ENCODE measurements at regions not wholly inside any gene's neighbourhood (a gene's known extent, or its start where the extent isn't known, plus 50 kb on each side); places are given as distances from the start of the nearest gene placed in this dataset.
"Not testable (repeated sequence)": the region's sequence is repeated elsewhere in the genome, so short reads cannot be mapped to it uniquely, and the experiment has no call there.

GRCh38 chr18:30705943-30706342 lies 336.6 kb downstream of the DSC3 start:
- DNase-seq (ENCODE audit: low spot score), result no peak

- DNase-seq (ENCODE audit: low spot score), result no peak
Measured at GRCh38 chr18:30698571-30698970, 344.0 kb downstream of the DSC3 start.

- no peak for DNase-seq (ENCODE audit: low spot score)
Measured at GRCh38 chr18:30696201-30696600, 346.3 kb downstream of the DSC3 start.

GRCh38 chr18:30694773-30695172 lies 347.8 kb downstream of the DSC3 start:
- no peak for DNase-seq (ENCODE audit: low spot score)

GRCh38 chr18:30689216-30689615 lies 353.3 kb downstream of the DSC3 start:
- DNase-seq (ENCODE audit: low spot score), result no peak

- DNase-seq (ENCODE audit: low spot score), result no peak
Measured at GRCh38 chr18:30687501-30687900, 355.0 kb downstream of the DSC3 start.

GRCh38 chr18:30684825-30685481 lies 357.6 kb downstream of the DSC3 start:
- no peak for DNase-seq (ENCODE audit: low spot score)

GRCh38 chr18:30683836-30684235 lies 358.7 kb downstream of the DSC3 start:
- no peak for DNase-seq (ENCODE audit: low spot score)

- no peak for DNase-seq (ENCODE audit: low spot score)
Measured at GRCh38 chr18:30682672-30683071, 359.9 kb downstream of the DSC3 start.

- no peak for DNase-seq (ENCODE audit: low spot score)
Measured at GRCh38 chr18:30679285-30679930, 363.1 kb downstream of the DSC3 start.

GRCh38 chr18:30677813-30678212 lies 364.7 kb downstream of the DSC3 start:
- DNase-seq (ENCODE audit: low spot score), result not testable (repeated sequence)

- DNase-seq (ENCODE audit: low spot score), result no peak
Measured at GRCh38 chr18:30676053-30676480, 366.5 kb downstream of the DSC3 start.

- DNase-seq (ENCODE audit: low spot score), result no peak
Measured at GRCh38 chr18:30675493-30675892, 367.0 kb downstream of the DSC3 start.

- no peak for DNase-seq (ENCODE audit: low spot score)
Measured at GRCh38 chr18:30675072-30675471, 367.5 kb downstream of the DSC3 start.

GRCh38 chr18:30674596-30674995 lies 367.9 kb downstream of the DSC3 start:
- DNase-seq (ENCODE audit: low spot score), result no peak

GRCh38 chr18:30672439-30672838 lies 370.1 kb downstream of the DSC3 start:
- DNase-seq (ENCODE audit: low spot score), result not testable (repeated sequence)

- DNase-seq (ENCODE audit: low spot score), result no peak
Measured at GRCh38 chr18:30658306-30658705, 384.2 kb downstream of the DSC3 start.

- DNase-seq (ENCODE audit: low spot score), result no peak
Measured at GRCh38 chr18:30652387-30652786, 390.2 kb downstream of the DSC3 start.

GRCh38 chr18:30650499-30650898 lies 392.0 kb downstream of the DSC3 start:
- no peak for DNase-seq (ENCODE audit: low spot score)

GRCh38 chr18:30644158-30644557 lies 398.4 kb downstream of the DSC3 start:
- DNase-seq (ENCODE audit: low spot score), result no peak

GRCh38 chr18:30639361-30639760 lies 403.2 kb downstream of the DSC3 start:
- no peak for DNase-seq (ENCODE audit: low spot score)

- DNase-seq (ENCODE audit: low spot score), result no peak
Measured at GRCh38 chr18:30634249-30634648, 408.3 kb downstream of the DSC3 start.

GRCh38 chr18:30632071-30632698 lies 410.4 kb downstream of the DSC3 start:
- no peak for DNase-seq (ENCODE audit: low spot score)
